ENCODE measurements at regions not wholly inside any gene's neighbourhood (a gene's known extent, or its start where the extent isn't known, plus 50 kb on each side); places are given as distances from the start of the nearest gene placed in this dataset.

- Histone ChIP-seq H3K27ac (ENCODE audit: low read depth, low read length) (no peak overlapping the region), H4K20me1 (ENCODE audit: control insufficient read depth, insufficient read depth, low read depth, low read length) (no peaks in the 10 kb centered on the region), H3F3A (ENCODE audit: control insufficient read depth, insufficient read depth) (no peaks in the 10 kb centered on the region), H3K79me2 (ENCODE audit: control insufficient read depth, low read length) (no peaks in the 10 kb centered on the region), H3K4me2 (ENCODE audit: low read length) (no peak overlapping the region), H3K27me3 (ENCODE audit: control insufficient read depth, low read length) (no peaks in the 10 kb centered on the region; the same call in 1 of the 2 replicates), H3K36me3 (ENCODE audit: control insufficient read depth, low read length) (no peaks in the 10 kb centered on the region), H3K9me2 (replicated peaks; ENCODE audit: control insufficient read depth, low read length) (no peaks in the 10 kb centered on the region), H3K9me3 (ENCODE audit: control insufficient read depth, insufficient read depth, low read length) (no peaks in the 10 kb centered on the region), H3K4me1 (ENCODE audit: control insufficient read depth, low read length) (no peaks in the 10 kb centered on the region), H3K4me3 (ENCODE audit: low read length) (no peak overlapping the region)
- TF ChIP-seq, protein P1, sequence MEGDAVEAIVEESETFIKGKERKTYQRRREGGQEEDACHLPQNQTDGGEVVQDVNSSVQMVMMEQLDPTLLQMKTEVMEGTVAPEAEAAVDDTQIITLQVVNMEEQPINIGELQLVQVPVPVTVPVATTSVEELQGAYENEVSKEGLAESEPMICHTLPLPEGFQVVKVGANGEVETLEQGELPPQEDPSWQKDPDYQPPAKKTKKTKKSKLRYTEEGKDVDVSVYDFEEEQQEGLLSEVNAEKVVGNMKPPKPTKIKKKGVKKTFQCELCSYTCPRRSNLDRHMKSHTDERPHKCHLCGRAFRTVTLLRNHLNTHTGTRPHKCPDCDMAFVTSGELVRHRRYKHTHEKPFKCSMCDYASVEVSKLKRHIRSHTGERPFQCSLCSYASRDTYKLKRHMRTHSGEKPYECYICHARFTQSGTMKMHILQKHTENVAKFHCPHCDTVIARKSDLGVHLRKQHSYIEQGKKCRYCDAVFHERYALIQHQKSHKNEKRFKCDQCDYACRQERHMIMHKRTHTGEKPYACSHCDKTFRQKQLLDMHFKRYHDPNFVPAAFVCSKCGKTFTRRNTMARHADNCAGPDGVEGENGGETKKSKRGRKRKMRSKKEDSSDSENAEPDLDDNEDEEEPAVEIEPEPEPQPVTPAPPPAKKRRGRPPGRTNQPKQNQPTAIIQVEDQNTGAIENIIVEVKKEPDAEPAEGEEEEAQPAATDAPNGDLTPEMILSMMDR (IDR thresholded peaks at IDR 0.05; ENCODE audit: low read depth, low read length, poor library complexity, severe bottlenecking), result no peak
- TF ChIP-seq EZH2phosphoT487 (IDR thresholded peaks at IDR 0.05; ENCODE audit: borderline replicate concordance, low read length), result no peak
These were observed 190.7 kb downstream of the NEDD1 start for GRCh38 chr12:97097734-97098133.

- Histone ChIP-seq H3K9me3 (ENCODE audit: control insufficient read depth, insufficient read depth, low read length) (no peaks in the 10 kb centered on the region), H3K4me2 (ENCODE audit: low read length) (no peak overlapping the region), H3K4me1 (ENCODE audit: control insufficient read depth, low read length) (no peaks in the 10 kb centered on the region), H3F3A (ENCODE audit: control insufficient read depth, insufficient read depth) (no peaks in the 10 kb centered on the region), H3K36me3 (ENCODE audit: control insufficient read depth, low read length) (no peaks in the 10 kb centered on the region), H3K4me3 (ENCODE audit: low read length) (no peak overlapping the region), H3K79me2 (ENCODE audit: control insufficient read depth, low read length) (no peaks in the 10 kb centered on the region), H3K9me2 (replicated peaks; ENCODE audit: control insufficient read depth, low read length) (no peaks in the 10 kb centered on the region), H4K20me1 (ENCODE audit: control insufficient read depth, insufficient read depth, low read depth, low read length) (no peaks in the 10 kb centered on the region), H3K27ac (ENCODE audit: low read depth, low read length) (no peak overlapping the region), H3K27me3 (ENCODE audit: control insufficient read depth, low read length) (no peaks in the 10 kb centered on the region)
- TF ChIP-seq, protein P1 (IDR thresholded peaks at IDR 0.05; ENCODE audit: low read depth, low read length, poor library complexity, severe bottlenecking), result no peak
- TF ChIP-seq EZH2phosphoT487 (IDR thresholded peaks at IDR 0.05; ENCODE audit: borderline replicate concordance, low read length), result no peak
These were observed 202.4 kb downstream of the NEDD1 start for GRCh38 chr12:97109441-97109840.

DNA sequence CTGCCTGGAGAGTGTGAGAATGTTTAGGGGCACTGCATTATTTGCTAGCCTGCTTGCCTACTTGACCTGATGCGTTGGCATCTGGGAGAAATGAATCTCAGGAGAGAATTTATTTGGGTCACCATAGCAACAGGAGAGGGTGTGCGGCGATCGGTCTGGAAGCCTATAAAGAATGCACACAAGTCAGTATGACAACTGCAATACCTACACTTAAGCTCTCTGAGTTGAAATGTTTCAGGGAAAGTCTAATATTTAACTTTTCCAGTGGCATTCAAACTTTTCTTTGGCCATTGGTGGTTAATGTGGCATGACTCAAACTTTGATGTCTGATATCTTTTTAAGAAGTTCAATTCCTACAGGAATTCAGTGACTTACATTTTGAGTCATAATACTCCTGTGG is 205.1 kb downstream of the NEDD1 start:
- no peaks in the 10 kb centered on the region for H3K27me3 ChIP-seq (ENCODE audit: control insufficient read depth, low read length)
- H4K20me1 ChIP-seq (ENCODE audit: control insufficient read depth, insufficient read depth, low read depth, low read length), result no peaks in the 10 kb centered on the region
- TF ChIP-seq, protein P1 (IDR thresholded peaks at IDR 0.05; ENCODE audit: low read depth, low read length, poor library complexity, severe bottlenecking), result no peak
- TF ChIP-seq EZH2phosphoT487 (IDR thresholded peaks at IDR 0.05; ENCODE audit: borderline replicate concordance, low read length), result no peak
- no peaks in the 10 kb centered on the region for H3K9me3 ChIP-seq (ENCODE audit: control insufficient read depth, insufficient read depth, low read length)
- no peak overlapping the region for H3K27ac ChIP-seq (ENCODE audit: low read depth, low read length)
- H3F3A ChIP-seq (ENCODE audit: control insufficient read depth, insufficient read depth), result no peaks in the 10 kb centered on the region
- H3K4me1 ChIP-seq (ENCODE audit: control insufficient read depth, low read length), result no peaks in the 10 kb centered on the region
- no peaks in the 10 kb centered on the region for H3K79me2 ChIP-seq (ENCODE audit: control insufficient read depth, low read length)
- H3K36me3 ChIP-seq (ENCODE audit: control insufficient read depth, low read length), result no peaks in the 10 kb centered on the region
- H3K4me3 ChIP-seq (ENCODE audit: low read length), result no peak overlapping the region
- no peak overlapping the region for H3K4me2 ChIP-seq (ENCODE audit: low read length)
- no peaks in the 10 kb centered on the region for H3K9me2 ChIP-seq (replicated peaks; ENCODE audit: control insufficient read depth, low read length)

Data from DOHH2 (cell line).